HFF-Myc (cell line): ENCODE measurements at regions not wholly inside any gene's neighbourhood (a gene's known extent, or its start where the extent isn't known, plus 50 kb on each side); places are given as distances from the start of the nearest gene placed in this dataset.

Experiments
- DNase-seq: peaks from one replicate; pipeline ENCODE4 v3.0.0-alpha.2; 2011; ENCODE audit warnings: low read depth; ENCODE audit errors: extremely low read depth
- H3K4me3 ChIP-seq: replicated peaks from 2 replicates; pipeline ENCODE4 v1.5.1; 2011; ENCODE audit warnings: low read depth, mild to moderate bottlenecking, control low read depth, low read length
- TF ChIP-seq, protein P1 (sequence below): IDR thresholded peaks from 2 replicates; pipeline ENCODE4 v1.5.1; 2012; ENCODE audit warnings: mild to moderate bottlenecking, low read depth, low read length, control low read depth; ENCODE audit errors: missing control alignments

GRCh38 chr11:128279866-128280265, 307.5 kb downstream of the ETS1 start:
- H3K4me3 ChIP-seq = no peak overlapping the region
- no peak for DNase-seq
- TF ChIP-seq, protein P1, sequence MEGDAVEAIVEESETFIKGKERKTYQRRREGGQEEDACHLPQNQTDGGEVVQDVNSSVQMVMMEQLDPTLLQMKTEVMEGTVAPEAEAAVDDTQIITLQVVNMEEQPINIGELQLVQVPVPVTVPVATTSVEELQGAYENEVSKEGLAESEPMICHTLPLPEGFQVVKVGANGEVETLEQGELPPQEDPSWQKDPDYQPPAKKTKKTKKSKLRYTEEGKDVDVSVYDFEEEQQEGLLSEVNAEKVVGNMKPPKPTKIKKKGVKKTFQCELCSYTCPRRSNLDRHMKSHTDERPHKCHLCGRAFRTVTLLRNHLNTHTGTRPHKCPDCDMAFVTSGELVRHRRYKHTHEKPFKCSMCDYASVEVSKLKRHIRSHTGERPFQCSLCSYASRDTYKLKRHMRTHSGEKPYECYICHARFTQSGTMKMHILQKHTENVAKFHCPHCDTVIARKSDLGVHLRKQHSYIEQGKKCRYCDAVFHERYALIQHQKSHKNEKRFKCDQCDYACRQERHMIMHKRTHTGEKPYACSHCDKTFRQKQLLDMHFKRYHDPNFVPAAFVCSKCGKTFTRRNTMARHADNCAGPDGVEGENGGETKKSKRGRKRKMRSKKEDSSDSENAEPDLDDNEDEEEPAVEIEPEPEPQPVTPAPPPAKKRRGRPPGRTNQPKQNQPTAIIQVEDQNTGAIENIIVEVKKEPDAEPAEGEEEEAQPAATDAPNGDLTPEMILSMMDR = no peak

DNA sequence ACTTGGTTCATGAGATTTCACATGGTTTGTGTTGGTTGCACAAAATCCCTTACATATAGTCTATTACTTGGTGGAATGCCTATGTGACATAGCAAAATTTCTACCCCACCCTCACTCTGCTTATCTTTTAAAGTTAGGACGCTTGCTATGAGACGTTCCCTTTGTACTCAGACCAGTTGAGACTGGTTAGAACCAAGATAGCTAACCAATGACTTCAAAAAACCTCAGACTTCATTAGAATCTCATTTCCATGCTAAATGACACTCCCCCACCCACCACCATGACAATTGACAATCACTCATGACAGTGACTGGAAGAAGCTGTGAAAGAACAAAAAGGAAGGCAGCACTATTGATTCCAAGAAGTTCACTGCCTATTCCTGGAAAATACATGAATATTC, 313.6 kb downstream of the ETS1 start:
- no peak overlapping the region for H3K4me3 ChIP-seq
- TF ChIP-seq, protein P1 = no peak
- DNase-seq = no peak

DNA sequence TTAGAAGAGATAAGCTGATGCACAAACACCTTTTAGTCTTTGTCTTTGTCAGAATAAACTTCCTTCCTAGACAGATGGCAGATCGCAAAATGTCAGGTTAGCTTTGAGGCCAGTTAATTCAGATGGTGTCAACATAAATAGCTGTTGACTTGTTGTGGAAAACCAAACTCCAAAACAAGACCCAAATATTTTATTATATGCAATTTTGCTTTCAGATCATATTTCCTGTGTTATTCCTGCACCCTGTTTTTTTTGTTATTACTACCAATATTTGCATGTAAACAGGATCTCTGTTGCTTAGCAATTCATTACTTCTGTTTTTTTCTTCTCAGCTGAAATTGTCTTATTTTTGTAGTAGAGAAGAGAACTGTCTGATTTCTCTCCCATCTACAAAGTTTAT, 316.0 kb downstream of the ETS1 start:
- DNase-seq = no peak
- no peak overlapping the region for H3K4me3 ChIP-seq
- TF ChIP-seq, protein P1 = no peak

DNA sequence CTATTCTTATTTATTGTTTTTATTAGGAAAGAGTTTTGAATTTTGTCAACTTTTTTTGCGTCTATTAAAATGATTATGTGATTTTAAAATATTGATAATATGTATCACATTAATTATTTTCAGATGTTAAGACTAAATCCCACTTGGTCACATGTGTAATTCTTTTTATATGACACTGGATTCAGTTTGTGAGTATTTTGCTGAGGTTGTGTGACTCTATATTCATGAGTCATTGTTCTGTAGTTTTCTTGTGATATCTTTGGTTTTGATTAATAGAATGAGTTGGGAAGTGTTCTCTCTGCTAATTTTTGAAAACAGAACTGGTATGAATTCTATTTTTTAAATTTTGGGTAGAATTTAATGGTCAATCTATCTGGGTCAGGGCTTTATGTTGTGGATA, 317.9 kb downstream of the ETS1 start:
- no peak overlapping the region for H3K4me3 ChIP-seq
- DNase-seq = no peak
- TF ChIP-seq, protein P1 = no peak

DNA sequence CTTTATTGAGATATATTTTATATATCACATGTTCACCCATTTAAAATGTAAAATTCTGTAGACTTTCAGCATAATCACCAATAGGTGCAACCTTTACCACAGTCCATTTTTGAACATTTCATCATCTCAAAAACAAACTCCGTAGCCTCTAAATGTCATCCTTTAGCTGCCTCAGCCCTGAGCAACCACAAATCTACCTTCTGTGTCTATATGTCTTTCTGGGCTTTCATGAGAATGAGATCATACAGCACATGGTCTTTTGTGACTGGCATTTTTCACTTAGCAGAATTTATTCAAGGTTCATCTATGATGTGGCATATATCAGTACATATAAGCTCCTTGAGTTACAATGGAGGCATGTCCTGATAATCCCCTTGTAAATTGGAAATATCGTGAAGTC, 320.5 kb downstream of the ETS1 start:
- TF ChIP-seq, protein P1 = no peak
- no peak for DNase-seq
- H3K4me3 ChIP-seq = no peak overlapping the region

- TF ChIP-seq, protein P1 = no peak
- no peak for DNase-seq
- no peak overlapping the region for H3K4me3 ChIP-seq
Measured at GRCh38 chr11:128262463-128263345, 324.7 kb downstream of the ETS1 start.
